GM18858 (cell line): ENCODE measurements at regions not wholly inside any gene's neighbourhood (a gene's known extent, or its start where the extent isn't known, plus 50 kb on each side); places are given as distances from the start of the nearest gene placed in this dataset.

Experiments used
- ATAC-seq: cut with Tn5 transposase; IDR thresholded peaks from one replicate; pipeline ENCODE4 v1.9.1; 2021; ENCODE audit not compliant: unreplicated experiment

DNA sequence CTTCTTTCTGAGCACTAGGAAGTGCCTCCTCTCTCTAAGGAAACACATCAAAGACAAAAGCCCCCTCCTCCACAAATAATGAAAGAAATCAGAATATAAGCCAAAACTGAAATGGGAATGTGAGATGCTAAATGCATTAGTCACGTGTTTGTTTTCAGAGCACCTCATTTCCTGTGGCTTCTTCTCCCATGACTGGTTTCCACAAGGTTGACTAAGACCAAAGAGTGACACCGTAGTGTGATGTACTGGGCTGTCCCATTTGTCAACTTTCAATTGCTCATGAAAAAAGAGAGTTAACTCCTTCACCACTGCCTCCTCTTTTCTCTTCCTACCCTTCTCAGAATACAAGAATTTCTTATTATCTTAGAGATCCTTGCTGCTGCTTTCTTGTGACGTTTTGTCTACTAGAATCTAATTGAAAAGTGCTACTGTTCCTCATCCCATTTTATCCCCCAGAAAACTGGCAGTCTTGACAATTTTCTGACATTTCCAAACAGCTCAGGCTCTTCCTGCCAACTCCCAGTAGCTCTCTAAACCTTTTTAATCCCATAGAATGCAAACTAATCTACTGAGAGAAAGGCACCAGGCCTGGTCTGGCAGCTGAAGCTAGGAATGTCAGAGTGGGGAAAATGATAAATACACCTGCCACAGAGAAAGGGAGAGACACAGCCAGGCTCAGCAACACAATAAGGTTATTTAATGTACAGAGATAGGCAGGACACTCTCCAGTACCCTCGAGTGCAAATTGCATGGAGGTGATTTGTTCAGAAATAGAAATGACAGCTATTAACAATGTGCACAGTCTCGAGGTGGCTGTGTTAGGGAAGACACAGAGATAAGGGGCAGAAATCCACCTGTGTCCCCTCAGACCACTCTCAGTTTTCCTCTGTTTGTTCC, 671.7 kb upstream of the NRSN1 start:
- ATAC-seq: no peak

DNA sequence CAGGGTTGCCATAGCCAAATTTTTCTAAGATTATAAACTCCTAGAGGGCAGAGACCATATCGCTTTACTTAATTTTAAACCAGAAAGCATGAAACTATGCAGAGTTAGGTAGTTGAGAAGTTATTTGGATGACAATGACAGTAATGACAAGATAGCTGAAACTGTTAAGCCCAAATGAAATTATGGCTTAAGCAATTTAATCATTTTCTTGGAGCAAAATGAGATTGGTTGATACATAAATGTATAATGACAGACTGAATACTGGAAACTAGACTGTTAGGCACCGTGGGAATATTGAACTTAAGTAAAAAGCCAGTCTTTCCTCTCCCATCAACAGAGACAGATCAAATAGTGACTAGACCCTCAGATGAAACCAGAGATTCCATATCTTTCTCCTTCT, 670.3 kb upstream of the NRSN1 start:
- no peak for ATAC-seq

DNA sequence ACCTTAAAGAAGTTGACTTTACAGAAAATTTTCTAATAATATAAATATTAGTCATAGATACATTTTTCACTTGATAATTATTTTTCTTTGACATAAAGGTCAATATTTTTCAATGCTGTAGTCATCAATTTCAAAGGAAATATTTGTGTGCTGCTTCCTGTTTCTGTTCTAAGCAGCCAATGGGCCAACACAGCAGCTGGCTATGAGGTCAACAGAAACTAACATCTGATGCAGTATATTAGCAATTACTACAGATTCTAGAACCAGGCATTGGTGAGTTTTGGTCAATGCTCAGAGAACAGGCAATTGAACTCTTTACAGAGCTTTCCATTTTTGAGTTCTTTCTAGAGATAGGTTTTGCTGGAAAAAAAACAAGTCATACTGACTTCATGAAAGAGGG, 669.6 kb upstream of the NRSN1 start:
- ATAC-seq: no peak

DNA sequence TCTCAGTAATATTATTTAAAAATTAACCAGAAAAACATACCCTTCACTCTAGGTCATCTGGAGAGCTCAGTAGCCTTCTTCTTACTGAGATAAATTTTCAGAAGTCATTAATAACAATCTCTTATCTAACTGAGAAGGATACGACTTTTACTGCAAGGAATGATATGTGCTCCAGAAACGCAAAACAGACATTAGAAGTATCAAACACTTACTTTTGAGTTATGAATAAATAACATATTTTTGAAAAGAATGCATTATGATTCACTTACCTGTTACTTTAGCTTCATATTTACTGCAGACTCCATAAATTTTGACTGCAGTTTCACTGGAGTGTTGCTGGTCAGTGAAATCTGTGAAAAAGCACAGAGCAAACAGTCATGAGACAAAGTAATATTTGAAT, 668.7 kb upstream of the NRSN1 start:
- ATAC-seq: no peak

DNA sequence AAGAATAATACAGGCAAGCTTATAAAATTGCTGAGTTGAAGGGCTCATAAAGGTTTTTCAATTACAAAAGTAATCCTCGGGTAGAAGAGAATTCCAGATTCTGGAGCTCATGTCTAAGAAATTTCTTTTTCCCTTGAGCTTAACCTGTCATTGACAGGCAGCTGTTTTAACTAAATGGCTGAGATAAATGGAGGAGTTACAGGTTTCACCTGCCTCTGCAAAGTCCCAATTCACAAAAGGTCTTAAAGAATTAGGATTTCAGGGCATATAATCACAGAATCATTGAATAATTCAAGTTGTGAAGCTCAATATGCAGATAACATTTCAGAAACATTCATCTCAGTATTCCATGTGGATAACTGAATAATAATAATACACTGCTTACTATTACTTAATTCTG, 660.1 kb upstream of the NRSN1 start:
- no peak for ATAC-seq

DNA sequence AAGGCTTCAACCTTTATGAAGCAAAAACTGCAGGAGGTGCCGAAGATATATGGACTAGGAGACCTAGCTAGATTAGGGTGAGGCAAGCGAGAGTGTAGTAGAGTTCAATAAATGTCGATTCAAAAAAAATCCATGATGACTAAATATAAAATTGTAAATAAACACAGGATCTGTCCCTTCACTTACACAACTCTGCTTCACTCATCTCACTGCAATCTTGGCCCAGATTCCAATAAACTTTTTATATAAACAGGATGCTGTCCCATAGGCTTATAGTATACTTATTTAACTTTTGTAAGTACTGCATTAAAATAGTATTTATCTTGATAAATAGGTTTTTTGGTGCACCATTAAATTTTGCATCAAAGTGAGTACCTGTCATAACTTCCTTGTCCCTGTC, 648.4 kb upstream of the NRSN1 start:
- no peak for ATAC-seq

DNA sequence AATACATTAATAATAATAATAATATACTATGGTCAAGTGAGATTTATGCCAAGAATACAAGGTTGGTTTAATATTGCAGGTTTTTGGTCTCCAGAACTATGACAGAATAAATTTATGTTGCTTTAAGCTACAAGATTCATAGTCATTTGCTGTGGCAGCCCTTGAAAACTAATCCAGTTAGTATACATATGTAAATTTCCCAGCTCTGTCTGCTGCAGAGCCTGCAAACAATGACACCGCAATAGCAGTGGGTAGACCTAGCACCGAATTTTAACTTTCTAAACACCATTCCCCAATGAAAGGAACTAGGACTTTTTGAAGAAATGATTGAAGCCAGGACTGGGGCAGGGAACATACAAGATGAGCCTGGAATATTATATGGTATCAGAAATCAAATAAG, 647.7 kb upstream of the NRSN1 start:
- no peak for ATAC-seq

DNA sequence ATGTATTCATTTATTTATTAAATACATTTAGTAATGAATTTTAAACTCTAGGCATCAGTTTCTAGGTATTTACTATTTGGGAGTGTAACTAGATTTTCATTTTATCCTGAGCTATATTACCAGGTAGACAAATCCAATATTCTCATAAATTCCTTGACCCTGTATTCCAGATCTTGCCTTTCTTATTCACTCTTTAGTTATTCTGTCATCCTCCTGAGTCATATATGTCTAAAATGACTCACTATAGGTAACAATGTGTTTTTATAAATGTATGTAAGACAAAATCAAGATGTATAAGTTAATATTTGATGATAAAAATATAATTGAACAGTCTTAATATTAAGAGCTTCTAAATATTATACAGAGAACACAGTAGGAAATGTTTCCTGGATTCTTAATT, 642.1 kb upstream of the NRSN1 start:
- ATAC-seq: no peak

DNA sequence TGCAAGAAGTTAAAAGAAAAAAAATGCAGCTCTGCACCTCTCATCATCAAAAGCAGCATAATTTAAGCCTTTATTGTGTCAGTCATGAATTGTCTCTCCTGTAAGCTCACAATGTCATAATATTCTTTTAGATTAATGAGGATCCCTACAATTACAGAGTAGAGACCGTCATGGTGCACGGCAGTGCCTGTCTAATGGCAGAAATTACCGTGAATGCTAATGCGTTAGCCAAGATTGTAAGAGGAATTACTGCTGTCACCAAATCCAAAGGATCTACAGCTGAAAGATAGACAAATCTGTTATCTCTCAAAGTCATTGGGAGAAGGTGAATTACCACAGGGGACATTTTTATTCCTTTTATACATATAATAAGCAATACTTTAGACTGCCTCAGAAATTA, 631.6 kb upstream of the NRSN1 start:
- no peak for ATAC-seq

DNA sequence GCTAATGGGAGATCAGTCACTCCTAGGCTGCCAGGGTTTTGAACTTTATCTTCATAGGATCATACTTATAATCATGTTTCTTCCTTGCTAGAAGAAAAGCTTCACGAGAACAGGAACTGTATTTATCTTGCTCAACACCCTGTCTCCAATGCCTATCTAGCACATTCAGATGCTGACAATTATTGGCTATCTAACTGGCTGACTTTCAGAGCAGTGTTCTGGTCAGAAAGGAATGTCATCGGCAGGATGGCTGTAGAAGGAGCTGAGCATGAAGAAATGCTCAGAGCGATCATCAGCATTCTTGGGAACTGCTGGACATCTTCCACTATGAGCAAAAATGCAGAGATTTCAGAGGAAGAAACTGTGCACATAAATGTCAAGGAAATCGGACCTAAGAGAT, 628.0 kb upstream of the NRSN1 start:
- no peak for ATAC-seq

DNA sequence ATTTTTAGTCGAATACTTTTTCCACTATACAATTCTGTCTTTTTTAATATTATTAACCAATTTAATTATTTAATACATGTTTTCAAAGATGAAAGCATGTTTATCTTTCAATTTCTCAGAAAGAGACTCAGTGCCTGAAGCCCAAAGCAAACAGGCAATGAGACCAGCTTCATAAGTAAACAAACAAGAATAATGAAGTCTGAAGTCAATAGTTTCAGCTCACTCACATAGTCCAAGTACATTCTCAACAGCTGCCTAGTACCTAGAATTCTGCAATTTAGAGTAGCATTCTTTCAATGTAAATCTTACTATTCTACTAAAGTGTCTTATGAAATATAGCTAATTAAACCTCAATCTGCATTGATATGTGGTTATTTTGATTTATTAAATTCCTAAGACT, 626.5 kb upstream of the NRSN1 start:
- ATAC-seq: no peak

DNA sequence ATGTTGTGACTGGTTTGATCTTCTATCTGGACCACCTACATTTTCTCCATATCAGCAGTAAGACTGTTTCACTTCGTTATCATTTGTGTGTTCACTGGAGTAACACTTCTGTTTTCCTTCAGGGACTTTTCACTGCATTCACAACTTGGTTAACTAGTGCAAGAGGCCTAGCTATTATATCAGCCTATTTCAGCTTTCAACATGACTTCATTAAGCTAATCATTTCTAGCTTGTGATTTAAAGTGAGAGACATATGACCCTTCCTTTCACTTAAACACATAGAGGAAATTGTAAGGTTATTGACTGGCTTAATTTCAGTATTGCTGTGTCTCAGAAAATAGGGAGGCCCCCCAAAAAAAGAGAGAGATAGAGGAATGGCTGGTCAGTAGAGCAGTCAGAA, 622.8 kb upstream of the NRSN1 start:
- no peak for ATAC-seq

DNA sequence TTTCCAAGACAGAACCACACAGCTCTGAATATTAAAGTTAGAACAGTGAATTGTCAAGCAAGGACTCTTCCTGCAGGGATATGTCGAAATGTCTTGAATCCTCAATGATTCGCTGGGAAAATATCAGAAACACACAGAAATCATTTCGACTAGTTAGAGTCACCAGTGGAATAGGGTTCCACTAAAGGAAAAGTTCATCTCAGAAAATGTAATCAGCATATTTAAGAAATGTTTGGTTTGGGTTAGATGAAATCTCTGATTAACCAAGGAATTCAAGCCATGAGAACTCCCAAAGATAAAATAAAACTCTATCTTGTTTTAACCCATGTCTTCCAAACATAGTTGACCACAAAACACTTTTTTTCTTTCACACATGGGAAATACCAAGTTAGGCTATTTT, 621.0 kb upstream of the NRSN1 start:
- no peak for ATAC-seq

DNA sequence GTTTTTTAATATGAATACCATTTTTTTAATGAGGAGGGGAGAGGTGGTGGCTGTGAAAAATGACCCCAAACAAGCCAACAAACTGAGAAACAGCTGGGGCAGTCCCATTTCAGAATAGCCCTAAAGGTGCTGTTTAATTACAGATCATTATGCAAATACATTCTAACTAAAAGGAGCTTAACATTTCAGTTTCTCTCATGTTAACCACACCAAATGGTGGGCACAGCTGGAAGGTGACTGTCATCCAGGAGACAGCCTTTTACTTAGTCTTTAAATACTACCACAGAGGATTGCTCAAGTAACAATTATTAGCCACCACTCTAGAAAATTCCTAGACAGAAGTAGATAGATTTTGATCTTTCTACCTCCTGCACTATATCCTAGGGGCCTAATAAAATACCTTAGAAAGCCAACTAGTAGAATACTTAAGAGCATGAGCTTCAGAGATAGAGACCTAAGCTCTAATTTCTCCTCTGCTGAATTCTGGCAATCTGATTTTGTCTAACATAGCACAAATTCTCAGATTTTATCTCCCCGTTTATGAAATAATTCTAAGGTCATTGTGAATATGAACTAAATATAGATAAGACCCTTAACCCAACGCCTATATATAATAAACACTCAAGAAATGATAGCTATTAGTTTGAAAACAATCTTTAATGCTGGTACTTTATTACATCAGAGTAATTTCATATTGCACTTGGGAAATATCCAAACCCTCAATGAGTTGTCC, 615.1 kb upstream of the NRSN1 start:
- no peak for ATAC-seq

DNA sequence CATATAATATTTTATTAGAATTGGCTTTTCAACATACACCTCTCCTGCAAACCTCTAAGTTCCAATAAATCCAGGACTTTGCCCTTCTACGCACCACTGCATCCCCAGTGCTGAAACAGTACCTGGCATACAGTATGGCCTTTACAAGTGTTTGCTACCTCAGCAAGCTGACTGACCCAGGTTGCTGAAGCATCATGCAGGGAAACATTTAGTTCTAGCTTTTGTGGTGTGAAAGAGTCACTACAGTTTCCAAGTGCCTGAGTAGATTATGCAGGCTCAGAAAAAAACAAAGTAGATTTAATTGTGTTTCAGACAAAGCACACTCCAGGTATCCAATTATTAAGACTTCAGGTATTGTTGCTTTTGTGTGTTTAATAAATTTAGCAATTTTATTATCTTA, 614.2 kb upstream of the NRSN1 start:
- ATAC-seq: no peak

DNA sequence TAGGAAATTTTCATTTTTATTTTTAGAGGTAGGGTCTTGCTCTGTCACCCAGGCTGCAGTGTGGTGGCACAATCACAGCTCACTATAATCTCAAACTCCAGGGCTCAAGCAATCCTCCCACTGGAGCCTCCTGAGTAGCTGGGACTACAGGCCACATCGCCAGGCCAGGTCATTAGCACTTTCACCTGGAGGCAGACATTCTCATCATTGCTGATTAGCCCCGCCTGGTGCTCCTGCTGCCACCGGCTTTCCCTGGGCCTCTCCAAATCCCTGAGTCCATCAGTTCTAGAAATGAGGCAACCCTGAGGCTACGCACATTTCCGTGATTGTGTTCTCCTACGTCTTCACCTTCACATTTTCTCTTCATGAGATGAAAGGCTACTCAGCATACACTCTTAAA, 607.7 kb upstream of the NRSN1 start:
- no peak for ATAC-seq

DNA sequence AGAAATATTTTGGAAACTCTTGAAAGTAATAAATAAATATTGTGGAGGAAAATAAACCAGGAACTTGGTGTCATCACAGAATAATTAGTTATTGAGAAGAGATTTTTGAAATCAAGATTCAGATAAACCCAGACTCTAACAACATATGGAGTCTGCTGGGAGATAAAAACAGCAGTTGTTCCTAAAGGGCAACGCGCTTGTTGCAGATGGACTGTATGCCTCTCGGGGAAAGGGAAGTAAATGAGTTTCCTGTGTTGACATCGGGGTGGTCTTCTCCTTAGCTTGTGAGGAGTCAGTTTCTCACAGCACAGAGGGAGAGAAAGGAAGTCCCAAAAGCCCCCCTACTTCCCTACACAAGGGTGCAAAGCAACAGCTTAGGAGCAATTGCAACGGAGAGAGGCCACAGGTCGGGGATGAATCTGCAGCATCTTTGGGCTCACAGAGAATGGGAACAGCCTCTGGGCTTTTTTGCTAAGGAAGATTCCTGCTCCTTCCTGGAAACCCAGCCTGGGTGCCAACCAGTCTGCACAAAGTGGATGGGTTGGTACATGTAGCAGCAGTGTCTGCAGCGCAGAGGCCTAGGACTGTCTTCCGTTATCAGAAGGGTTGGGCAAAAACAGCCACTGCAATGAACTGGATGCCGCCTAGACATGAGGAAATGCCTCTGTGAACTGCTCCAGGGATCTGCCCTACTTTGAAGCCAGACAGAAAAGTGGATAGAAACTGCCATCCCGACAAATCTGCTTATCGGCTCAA, 603.0 kb upstream of the NRSN1 start:
- no peak for ATAC-seq

DNA sequence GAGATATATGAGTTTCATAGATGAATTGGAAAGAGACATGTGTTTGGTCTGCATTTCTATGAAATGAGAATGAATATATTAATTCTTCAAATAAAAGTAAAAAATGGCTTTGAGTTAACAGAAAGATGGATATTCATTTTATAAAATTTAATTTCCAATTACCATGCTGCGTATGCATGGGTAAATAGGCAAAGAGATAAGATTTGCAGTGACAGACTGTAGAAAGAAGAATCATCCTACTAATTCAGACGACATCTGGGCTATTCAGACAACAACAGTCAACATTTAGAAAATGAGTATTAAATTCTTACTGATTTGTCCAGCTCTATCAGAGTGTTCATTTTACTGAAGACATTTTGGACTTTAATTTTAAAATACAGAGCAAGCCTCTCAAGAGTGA, 602.2 kb upstream of the NRSN1 start:
- ATAC-seq: no peak

DNA sequence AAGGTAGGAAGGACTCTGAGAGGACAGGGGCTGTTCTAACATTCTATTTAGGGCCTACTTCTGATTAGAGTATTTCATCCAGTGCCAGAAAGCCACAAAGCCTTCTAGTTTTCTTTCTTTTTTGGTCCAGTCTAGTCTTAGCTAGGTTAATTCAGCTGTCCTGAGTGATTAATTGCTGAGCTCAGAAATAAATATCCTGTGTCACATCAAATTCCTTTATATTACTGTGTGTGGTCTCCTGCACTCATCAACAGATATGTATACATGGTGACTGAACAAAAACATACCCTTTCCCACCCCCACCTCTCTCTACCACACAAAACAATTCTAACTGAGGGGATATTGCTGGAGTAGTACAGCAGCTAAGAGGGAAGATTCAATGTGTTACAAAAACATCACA, 601.5 kb upstream of the NRSN1 start:
- no peak for ATAC-seq

DNA sequence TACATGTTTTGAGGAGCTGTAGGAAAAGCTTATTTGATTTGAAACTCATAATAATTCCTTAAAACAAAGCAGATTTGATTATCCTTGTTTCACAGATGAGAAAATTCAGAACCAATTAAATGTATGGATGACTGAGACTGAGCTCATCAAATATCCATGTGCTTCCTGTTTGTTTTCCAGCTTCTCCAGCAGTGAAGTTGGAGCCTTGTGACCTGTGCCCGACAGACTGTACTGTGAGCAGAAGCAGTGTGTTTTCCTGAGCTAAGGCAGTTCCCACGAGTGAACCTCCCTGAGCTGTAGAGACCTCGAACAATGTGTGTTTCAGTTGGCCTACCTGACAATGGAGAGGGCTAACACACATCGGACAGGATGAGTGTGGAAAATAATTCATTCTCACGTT, 599.5 kb upstream of the NRSN1 start:
- ATAC-seq: no peak

DNA sequence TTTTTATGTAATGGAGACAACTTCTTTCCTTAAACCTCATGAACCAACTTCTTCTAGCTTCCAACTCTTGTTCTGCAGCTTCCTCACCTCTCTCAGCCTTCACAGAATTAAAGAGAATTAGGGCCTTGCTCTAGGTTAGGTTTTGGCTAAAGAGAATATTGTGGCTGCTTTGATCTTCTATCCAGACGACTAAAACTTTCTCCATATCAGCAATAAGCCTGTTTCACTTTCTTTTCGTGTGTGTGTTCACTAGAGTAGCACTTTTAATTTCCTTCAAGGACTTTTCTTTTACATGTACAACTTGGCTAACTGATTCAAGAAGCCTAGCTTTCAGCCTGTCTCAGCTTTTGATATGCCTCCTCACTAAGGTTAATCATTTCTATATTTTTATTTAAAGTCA, 596.1 kb upstream of the NRSN1 start:
- ATAC-seq: no peak

DNA sequence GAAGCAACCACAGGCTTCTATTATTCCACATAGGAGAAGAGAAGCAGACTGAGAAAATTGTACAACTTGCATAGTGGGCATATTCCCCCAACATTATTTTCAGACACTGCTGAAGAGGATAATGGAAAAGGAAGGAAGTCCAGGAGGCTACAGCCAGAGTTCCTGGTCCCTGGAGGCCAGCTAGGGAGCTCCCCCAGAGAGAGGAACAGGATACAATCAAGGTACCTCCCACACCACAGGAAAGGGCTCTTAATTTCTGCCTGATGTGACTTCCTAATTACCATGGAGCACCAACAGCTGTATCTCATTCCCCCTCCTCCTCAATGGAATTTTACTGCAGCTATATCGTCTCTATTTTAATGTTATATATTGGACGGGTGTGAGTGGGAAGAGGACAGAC, 594.3 kb upstream of the NRSN1 start:
- ATAC-seq: no peak
